Activated naive CD4-positive, alpha-beta T cell treated with anti-CD3 and anti-CD28 coated beads for 36 hours (primary cell): ENCODE measurements at regions not wholly inside any gene's neighbourhood (a gene's known extent, or its start where the extent isn't known, plus 50 kb on each side); places are given as distances from the start of the nearest gene placed in this dataset.

ENCODE experiments used
- CTCF ChIA-PET: fragments of 350-600 bp; sonication (Branson Sonifier 250); formaldehyde crosslinking; loops from one replicate; lab custom pipeline; 2021; ENCODE audit warnings: antibody characterized with exemption; lab: Charles Lee
- DNase-seq: peaks from one replicate; pipeline ENCODE4 v3.0.0-alpha.2; 2020
- H3K27ac Mint-ChIP-seq: one replicate; pipeline ENCODE4 v1.8.0; 2021; ENCODE audit warnings: mild to moderate bottlenecking, mixed read lengths
- H3K27me3 Mint-ChIP-seq: one replicate; pipeline ENCODE4 v1.8.0; 2021; ENCODE audit warnings: low read depth, mixed read lengths
- H3K36me3 Mint-ChIP-seq: one replicate; pipeline ENCODE4 v1.8.0; 2021; ENCODE audit warnings: low read depth, mixed read lengths
- H3K4me1 Mint-ChIP-seq: one replicate; pipeline ENCODE4 v1.8.0; 2021; ENCODE audit warnings: low read depth, mixed read lengths
- H3K4me3 Mint-ChIP-seq: one replicate; pipeline ENCODE4 v1.8.0; 2021; ENCODE audit warnings: mild to moderate bottlenecking, moderate library complexity, mixed read lengths
- H3K9me3 Mint-ChIP-seq: one replicate; pipeline ENCODE4 v1.8.0; 2021; ENCODE audit warnings: mixed read lengths
- intact Hi-C: fragments of 100-400 bp; cut with micrococcal nuclease; formaldehyde crosslinking; loops from one replicate; pipeline ENCODE4 v1.15.1; 2023

- H3K27ac Mint-ChIP-seq = no peak overlapping the region
- DNase-seq = no peak
- H3K4me1 Mint-ChIP-seq = peaks cover 8% of the 10 kb centered on the region
- CTCF ChIA-PET = interaction anchor here (1.1 kb wide), 1 partner anchor 290 kb away, joined by 6 read pairs; no protein-coding TSS in a partner anchor
- peaks cover 3% of the 10 kb centered on the region for H3K27me3 Mint-ChIP-seq
- no peaks in the 10 kb centered on the region for H3K9me3 Mint-ChIP-seq
- no peak overlapping the region for H3K4me3 Mint-ChIP-seq
- no peaks in the 10 kb centered on the region for H3K36me3 Mint-ChIP-seq
- intact Hi-C loops = no loop called here
These were observed 83.8 kb upstream of the WASF3 start for GRCh38 chr13:26473571-26474230.

- intact Hi-C loops = no loop called here
- no peak for DNase-seq
- no peaks in the 10 kb centered on the region for H3K9me3 Mint-ChIP-seq
- H3K4me1 Mint-ChIP-seq = peaks cover 8% of the 10 kb centered on the region
- CTCF ChIA-PET = interaction anchor here (1.1 kb wide), 1 partner anchor 291 kb away, joined by 6 read pairs; no protein-coding TSS in a partner anchor
- H3K36me3 Mint-ChIP-seq = no peaks in the 10 kb centered on the region
- peaks cover 3% of the 10 kb centered on the region for H3K27me3 Mint-ChIP-seq
- H3K27ac Mint-ChIP-seq = no peak overlapping the region
- H3K4me3 Mint-ChIP-seq = no peak overlapping the region
These were observed 83.2 kb upstream of the WASF3 start for GRCh38 chr13:26474286-26474685.

GRCh38 chr13:26475176-26476110, 82.0 kb upstream of the WASF3 start:
- no peak overlapping the region for H3K4me3 Mint-ChIP-seq
- H3K36me3 Mint-ChIP-seq = no peaks in the 10 kb centered on the region
- no peaks in the 10 kb centered on the region for H3K9me3 Mint-ChIP-seq
- H3K4me1 Mint-ChIP-seq = peaks cover 8% of the 10 kb centered on the region
- no peak overlapping the region for H3K27ac Mint-ChIP-seq
- CTCF ChIA-PET = no interaction called here
- no peak for DNase-seq
- peaks cover under 1% of the 10 kb centered on the region for H3K27me3 Mint-ChIP-seq
- intact Hi-C loops = no loop called here

- Mint-ChIP-seq H3K36me3 (no peaks in the 10 kb centered on the region), H3K9me3 (no peaks in the 10 kb centered on the region), H3K27ac (no peak overlapping the region), H3K27me3 (no peaks in the 10 kb centered on the region), H3K4me3 (no peak overlapping the region), H3K4me1 (peaks cover 8% of the 10 kb centered on the region)
- intact Hi-C loops = no loop called here
- CTCF ChIA-PET = no interaction called here
- DNase-seq = peak; percentile 17
These were observed 81.2 kb upstream of the WASF3 start for GRCh38 chr13:26476111-26476781.

- no peaks in the 10 kb centered on the region for H3K36me3 Mint-ChIP-seq
- H3K9me3 Mint-ChIP-seq = no peaks in the 10 kb centered on the region
- peaks cover 8% of the 10 kb centered on the region for H3K4me1 Mint-ChIP-seq
- CTCF ChIA-PET = no interaction called here
- no peak overlapping the region for H3K4me3 Mint-ChIP-seq
- H3K27me3 Mint-ChIP-seq = no peaks in the 10 kb centered on the region
- intact Hi-C loops = no loop called here
- no peak for DNase-seq
- no peak overlapping the region for H3K27ac Mint-ChIP-seq
These were observed 80.7 kb upstream of the WASF3 start for GRCh38 chr13:26476782-26477142.

GRCh38 chr13:26477681-26478080, 79.8 kb upstream of the WASF3 start:
- DNase-seq = no peak
- H3K27ac Mint-ChIP-seq = no peak overlapping the region
- H3K27me3 Mint-ChIP-seq = no peaks in the 10 kb centered on the region
- H3K4me3 Mint-ChIP-seq = no peak overlapping the region
- intact Hi-C loops = no loop called here
- H3K4me1 Mint-ChIP-seq = peaks cover 12% of the 10 kb centered on the region
- no peaks in the 10 kb centered on the region for H3K36me3 Mint-ChIP-seq
- no peaks in the 10 kb centered on the region for H3K9me3 Mint-ChIP-seq
- CTCF ChIA-PET = no interaction called here

- CTCF ChIA-PET = interaction anchor here (0.5 to 1.5 kb wide), 3 partner anchors 218 to 625 kb away, joined by 3 read pairs; no protein-coding TSS in a partner anchor
- no peak overlapping the region for H3K27ac Mint-ChIP-seq
- H3K9me3 Mint-ChIP-seq = no peaks in the 10 kb centered on the region
- H3K27me3 Mint-ChIP-seq = no peaks in the 10 kb centered on the region
- intact Hi-C loops = no loop called here
- no peaks in the 10 kb centered on the region for H3K36me3 Mint-ChIP-seq
- H3K4me3 Mint-ChIP-seq = no peak overlapping the region
- H3K4me1 Mint-ChIP-seq = peaks cover 24% of the 10 kb centered on the region
- DNase-seq = no peak
These were observed 77.1 kb upstream of the WASF3 start for GRCh38 chr13:26480246-26480855.

GRCh38 chr13:26482451-26483197, 74.9 kb upstream of the WASF3 start:
- peak; percentile 82 for DNase-seq
- intact Hi-C loops = loop anchor here (1.0 to 2.0 kb wide), 5 partner anchors 14 to 448 kb away; no protein-coding TSS in a partner anchor
- Mint-ChIP-seq H3K27ac (no peak overlapping the region), H3K27me3 (no peaks in the 10 kb centered on the region), H3K4me3 (no peak overlapping the region), H3K36me3 (no peaks in the 10 kb centered on the region), H3K9me3 (no peaks in the 10 kb centered on the region), H3K4me1 (peaks cover 16% of the 10 kb centered on the region)
- CTCF ChIA-PET = interaction anchor here (0.6 to 3.3 kb wide), 21 partner anchors 8 to 1009 kb away, joined by 3 to 26 read pairs (median 5); no protein-coding TSS in a partner anchor

GRCh38 chr13:26483546-26483945, 73.9 kb upstream of the WASF3 start:
- Mint-ChIP-seq H3K36me3 (no peaks in the 10 kb centered on the region), H3K27ac (no peak overlapping the region), H3K9me3 (no peaks in the 10 kb centered on the region), H3K27me3 (no peaks in the 10 kb centered on the region), H3K4me3 (no peak overlapping the region), H3K4me1 (peaks cover 16% of the 10 kb centered on the region)
- CTCF ChIA-PET = interaction anchor here (0.6 to 3.3 kb wide), 12 partner anchors 12 to 1291 kb away, joined by 3 to 26 read pairs (median 4); no protein-coding TSS in a partner anchor
- intact Hi-C loops = loop anchor here (2.0 kb wide), 2 partner anchors 13 to 117 kb away; no protein-coding TSS in a partner anchor
- DNase-seq = no peak

GRCh38 chr13:26484196-26484595, 73.3 kb upstream of the WASF3 start:
- no peak for DNase-seq
- H3K27me3 Mint-ChIP-seq = no peaks in the 10 kb centered on the region
- H3K4me3 Mint-ChIP-seq = no peak overlapping the region
- H3K9me3 Mint-ChIP-seq = no peaks in the 10 kb centered on the region
- intact Hi-C loops = no loop called here
- no peak overlapping the region for H3K27ac Mint-ChIP-seq
- no peaks in the 10 kb centered on the region for H3K36me3 Mint-ChIP-seq
- peaks cover 16% of the 10 kb centered on the region for H3K4me1 Mint-ChIP-seq
- CTCF ChIA-PET = interaction anchor here (0.6 to 3.3 kb wide), 8 partner anchors 12 to 1291 kb away, joined by 3 to 26 read pairs (median 5); no protein-coding TSS in a partner anchor

GRCh38 chr13:26485288-26485687, 72.2 kb upstream of the WASF3 start:
- Mint-ChIP-seq H3K4me3 (no peak overlapping the region), H3K4me1 (peaks cover 16% of the 10 kb centered on the region), H3K36me3 (no peaks in the 10 kb centered on the region), H3K9me3 (no peaks in the 10 kb centered on the region), H3K27ac (no peak overlapping the region), H3K27me3 (no peaks in the 10 kb centered on the region)
- intact Hi-C loops = no loop called here
- no peak for DNase-seq
- CTCF ChIA-PET = interaction anchor here (0.5 kb wide), 1 partner anchor 14 kb away, joined by 3 read pairs; no protein-coding TSS in a partner anchor
